Liver (tissue), 7 donors: ENCODE measurements at regions not wholly inside any gene's neighbourhood (a gene's known extent, or its start where the extent isn't known, plus 50 kb on each side); places are given as distances from the start of the nearest gene placed in this dataset.

Experiments
- DNase-seq: peaks from one replicate; pipeline ENCODE4 v3.0.0-alpha.2; 2017; ENCODE audit warnings: low spot score
- H3K27ac ChIP-seq, 2 donors: one replicate each; pipeline ENCODE4 v1.7.0; 2013; ENCODE audit warnings: inconsistent platforms in 2 of 2, low read length in 2 of 2, control low read depth in 1 of 2, low read depth in 1 of 2, mild to moderate bottlenecking in 1 of 2
- H3K27me3 ChIP-seq, 4 donors: one replicate each; pipeline versions ENCODE4 v1.6.1 to v1.7.0; 2013; ENCODE audit warnings: low read length in 3 of 4, inconsistent platforms in 1 of 4, mild to moderate bottlenecking in 1 of 4, moderate library complexity in 1 of 4; ENCODE audit not compliant: control insufficient read depth in 4 of 4, insufficient read depth in 4 of 4
- H3K36me3 ChIP-seq, 4 donors: one replicate each; pipeline versions ENCODE4 v1.6.1 to v1.7.0; 2013; ENCODE audit warnings: low read length in 3 of 4, mild to moderate bottlenecking in 3 of 4, low read depth in 1 of 4, moderate library complexity in 1 of 4; ENCODE audit not compliant: control insufficient read depth in 4 of 4, insufficient read depth in 3 of 4
- H3K4me1 ChIP-seq, 4 donors: one replicate each; pipeline versions ENCODE4 v1.6.1 to v1.7.0; 2013; ENCODE audit warnings: low read length in 3 of 4, mild to moderate bottlenecking in 3 of 4, moderate library complexity in 1 of 4; ENCODE audit not compliant: control insufficient read depth in 4 of 4, insufficient read depth in 4 of 4
- H3K4me3 ChIP-seq, 3 donors: one replicate each; pipeline versions ENCODE4 v1.6.1 to v1.7.0; 2013; ENCODE audit warnings: low read length in 3 of 3, control low read depth in 1 of 3, low read depth in 1 of 3, mild to moderate bottlenecking in 1 of 3
- H3K9ac ChIP-seq, 2 donors: one replicate each; pipeline ENCODE4 v1.7.0; 2013; ENCODE audit warnings: low read length in 2 of 2, mild to moderate bottlenecking in 2 of 2, moderate library complexity in 2 of 2, control low read depth in 1 of 2, low read depth in 1 of 2
- H3K9me3 ChIP-seq, 4 donors: one replicate each; pipeline versions ENCODE4 v1.6.1 to v1.7.0; 2013; ENCODE audit warnings: low read length in 3 of 4; ENCODE audit not compliant: control insufficient read depth in 4 of 4
- EGR1 ChIP-seq, 2 donors: IDR thresholded peaks; 2 replicates each; pipeline ENCODE4 v1.6.1; 2016 to 2018; ENCODE audit warnings: antibody characterized with exemption in 2 of 2, low read depth in 2 of 2
- FOXA2 ChIP-seq: IDR thresholded peaks from 2 replicates; pipeline ENCODE4 v1.6.1; 2016; ENCODE audit warnings: antibody characterized with exemption
- GABPA ChIP-seq, 2 donors: IDR thresholded peaks in 1 of 2; conservative IDR thresholded peaks in 1 of 2; 2 replicates each; pipeline ENCODE4 v1.6.1; 2016; ENCODE audit warnings: antibody characterized with exemption in 2 of 2, mild to moderate bottlenecking in 1 of 2, moderate library complexity in 1 of 2
- HNF4A ChIP-seq, 2 donors: conservative IDR thresholded peaks; 2 replicates each; pipeline ENCODE4 v1.6.1; 2016; ENCODE audit warnings: antibody characterized with exemption in 2 of 2, mild to moderate bottlenecking in 2 of 2
- HNF4G ChIP-seq: IDR thresholded peaks from 2 replicates; pipeline ENCODE4 v1.6.1; 2016; ENCODE audit warnings: antibody characterized with exemption
- JUND ChIP-seq, 2 donors: IDR thresholded peaks; 2 replicates each; pipeline ENCODE4 v1.6.1; 2016; ENCODE audit warnings: antibody characterized with exemption in 2 of 2
- NR2F2 ChIP-seq: IDR thresholded peaks from 2 replicates; pipeline ENCODE4 v1.6.1; 2016; ENCODE audit warnings: antibody characterized with exemption
- RAD21 ChIP-seq, 2 donors: IDR thresholded peaks; 2 replicates each; pipeline ENCODE4 v1.6.1; 2016; ENCODE audit warnings: antibody characterized with exemption in 2 of 2, mild to moderate bottlenecking in 2 of 2
- RXRA ChIP-seq, 2 donors: IDR thresholded peaks; 2 replicates each; pipeline ENCODE4 v1.6.1; 2017 to 2018; ENCODE audit warnings: antibody characterized with exemption in 2 of 2, mild to moderate bottlenecking in 1 of 2
- SP1 ChIP-seq: IDR thresholded peaks from 2 replicates; pipeline ENCODE4 v1.6.1; 2018; ENCODE audit warnings: antibody characterized with exemption, mild to moderate bottlenecking
- YY1 ChIP-seq: IDR thresholded peaks from 2 replicates; pipeline ENCODE4 v1.6.1; 2016; ENCODE audit warnings: antibody characterized with exemption, mild to moderate bottlenecking
- WGBS: extraction: QIAGEN DNeasy Blood & Tissue Kit; methylation state at CpG from one replicate; pipeline ENCODE4 v1.1.7; 2013; 5-methylcytosine and 5-hydroxymethylcytosine counted together
- TF ChIP-seq, protein P1 (sequence below): IDR thresholded peaks from 2 replicates; pipeline ENCODE4 v1.6.1; 2016; ENCODE audit warnings: antibody characterized with exemption, mild to moderate bottlenecking
- TF ChIP-seq, protein P2 (sequence below): IDR thresholded peaks from 2 replicates; pipeline ENCODE4 v1.6.1; 2016; ENCODE audit warnings: antibody characterized with exemption
- TF ChIP-seq, protein P3 (sequence below): IDR thresholded peaks from 2 replicates; pipeline ENCODE4 v1.6.1; 2016; ENCODE audit warnings: antibody characterized with exemption
- donor health status: healthy.
- donor health status: healthy.
- donor health status: healthy.
- donor health status: healthy.

- TF ChIP-seq, protein P1, sequence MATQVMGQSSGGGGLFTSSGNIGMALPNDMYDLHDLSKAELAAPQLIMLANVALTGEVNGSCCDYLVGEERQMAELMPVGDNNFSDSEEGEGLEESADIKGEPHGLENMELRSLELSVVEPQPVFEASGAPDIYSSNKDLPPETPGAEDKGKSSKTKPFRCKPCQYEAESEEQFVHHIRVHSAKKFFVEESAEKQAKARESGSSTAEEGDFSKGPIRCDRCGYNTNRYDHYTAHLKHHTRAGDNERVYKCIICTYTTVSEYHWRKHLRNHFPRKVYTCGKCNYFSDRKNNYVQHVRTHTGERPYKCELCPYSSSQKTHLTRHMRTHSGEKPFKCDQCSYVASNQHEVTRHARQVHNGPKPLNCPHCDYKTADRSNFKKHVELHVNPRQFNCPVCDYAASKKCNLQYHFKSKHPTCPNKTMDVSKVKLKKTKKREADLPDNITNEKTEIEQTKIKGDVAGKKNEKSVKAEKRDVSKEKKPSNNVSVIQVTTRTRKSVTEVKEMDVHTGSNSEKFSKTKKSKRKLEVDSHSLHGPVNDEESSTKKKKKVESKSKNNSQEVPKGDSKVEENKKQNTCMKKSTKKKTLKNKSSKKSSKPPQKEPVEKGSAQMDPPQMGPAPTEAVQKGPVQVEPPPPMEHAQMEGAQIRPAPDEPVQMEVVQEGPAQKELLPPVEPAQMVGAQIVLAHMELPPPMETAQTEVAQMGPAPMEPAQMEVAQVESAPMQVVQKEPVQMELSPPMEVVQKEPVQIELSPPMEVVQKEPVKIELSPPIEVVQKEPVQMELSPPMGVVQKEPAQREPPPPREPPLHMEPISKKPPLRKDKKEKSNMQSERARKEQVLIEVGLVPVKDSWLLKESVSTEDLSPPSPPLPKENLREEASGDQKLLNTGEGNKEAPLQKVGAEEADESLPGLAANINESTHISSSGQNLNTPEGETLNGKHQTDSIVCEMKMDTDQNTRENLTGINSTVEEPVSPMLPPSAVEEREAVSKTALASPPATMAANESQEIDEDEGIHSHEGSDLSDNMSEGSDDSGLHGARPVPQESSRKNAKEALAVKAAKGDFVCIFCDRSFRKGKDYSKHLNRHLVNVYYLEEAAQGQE: no peak
- TF ChIP-seq HNF4G (no peak), YY1 (no peak), EGR1 (IDR thresholded peaks at IDR 0.05; ENCODE audit: low read depth in 2 of 2) (no peak), RXRA (IDR thresholded peaks at IDR 0.05) (no peak), JUND (IDR thresholded peaks at IDR 0.05) (no peak), NR2F2 (no peak)
Observed at GRCh38 chr3:72355168-72355567, 493.1 kb downstream of the SHQ1 start (continued).

DNA sequence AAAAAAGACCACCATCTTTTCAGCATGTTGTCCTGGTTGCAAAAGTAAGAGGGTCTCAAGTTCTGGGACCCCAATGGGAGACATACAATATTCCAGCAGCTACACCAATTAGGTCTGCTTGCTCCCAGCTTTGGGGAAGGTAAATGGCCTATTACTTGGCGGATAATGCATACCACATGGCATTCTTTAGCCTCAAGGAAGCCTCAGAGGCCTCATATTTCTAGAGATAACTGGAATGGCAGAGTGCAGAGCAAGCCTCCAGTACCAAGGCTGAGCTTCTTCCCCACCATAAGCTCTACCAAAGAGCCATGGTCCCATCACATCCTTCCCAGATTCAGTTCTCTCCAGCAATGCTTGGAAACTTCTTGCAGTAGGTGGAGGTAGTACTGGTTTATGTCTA lies 493.8 kb downstream of the SHQ1 start:
- no peak overlapping the region for H3K27ac ChIP-seq
- no peak overlapping the region for H3K4me3 ChIP-seq
- no peak overlapping the region for H3K9ac ChIP-seq
- H3K9me3 ChIP-seq: no peaks in the 10 kb centered on the region
- no peak for DNase-seq
- peaks cover 0 to 3% (median 0%) of the 10 kb centered on the region in 4 donors for H3K4me1 ChIP-seq
- no peaks in the 10 kb centered on the region for H3K27me3 ChIP-seq
- TF ChIP-seq, protein P2, sequence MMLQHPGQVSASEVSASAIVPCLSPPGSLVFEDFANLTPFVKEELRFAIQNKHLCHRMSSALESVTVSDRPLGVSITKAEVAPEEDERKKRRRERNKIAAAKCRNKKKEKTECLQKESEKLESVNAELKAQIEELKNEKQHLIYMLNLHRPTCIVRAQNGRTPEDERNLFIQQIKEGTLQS: no peak
- TF ChIP-seq RXRA (IDR thresholded peaks at IDR 0.05) (no peak), SP1 (no peak), RAD21 (IDR thresholded peaks at IDR 0.05) (no peak), EGR1 (IDR thresholded peaks at IDR 0.05; ENCODE audit: low read depth in 2 of 2) (no peak), YY1 (no peak), JUND (IDR thresholded peaks at IDR 0.05) (no peak), GABPA (IDR thresholded peaks at IDR 0.05 in 1 of 2, conservative IDR thresholded peaks at IDR 0.05 in 1 of 2) (no peak)
- TF ChIP-seq, protein P3, sequence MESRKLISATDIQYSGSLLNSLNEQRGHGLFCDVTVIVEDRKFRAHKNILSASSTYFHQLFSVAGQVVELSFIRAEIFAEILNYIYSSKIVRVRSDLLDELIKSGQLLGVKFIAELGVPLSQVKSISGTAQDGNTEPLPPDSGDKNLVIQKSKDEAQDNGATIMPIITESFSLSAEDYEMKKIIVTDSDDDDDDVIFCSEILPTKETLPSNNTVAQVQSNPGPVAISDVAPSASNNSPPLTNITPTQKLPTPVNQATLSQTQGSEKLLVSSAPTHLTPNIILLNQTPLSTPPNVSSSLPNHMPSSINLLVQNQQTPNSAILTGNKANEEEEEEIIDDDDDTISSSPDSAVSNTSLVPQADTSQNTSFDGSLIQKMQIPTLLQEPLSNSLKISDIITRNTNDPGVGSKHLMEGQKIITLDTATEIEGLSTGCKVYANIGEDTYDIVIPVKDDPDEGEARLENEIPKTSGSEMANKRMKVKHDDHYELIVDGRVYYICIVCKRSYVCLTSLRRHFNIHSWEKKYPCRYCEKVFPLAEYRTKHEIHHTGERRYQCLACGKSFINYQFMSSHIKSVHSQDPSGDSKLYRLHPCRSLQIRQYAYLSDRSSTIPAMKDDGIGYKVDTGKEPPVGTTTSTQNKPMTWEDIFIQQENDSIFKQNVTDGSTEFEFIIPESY: no peak
- 100% methylated on average over 1 of the region's 1 CpG for WGBS
- no peaks in the 10 kb centered on the region for H3K36me3 ChIP-seq

GRCh38 chr3:72353236-72354128 lies 494.8 kb downstream of the SHQ1 start:
- Histone ChIP-seq H3K27ac (no peak overlapping the region), H3K4me3 (no peak overlapping the region), H3K4me1 (peaks cover 0 to 3% (median 0%) of the 10 kb centered on the region in 4 donors), H3K9me3 (no peaks in the 10 kb centered on the region), H3K36me3 (no peaks in the 10 kb centered on the region), H3K9ac (no peak overlapping the region), H3K27me3 (no peaks in the 10 kb centered on the region)
- no peak for TF ChIP-seq RXRA (IDR thresholded peaks at IDR 0.05)
- no peak for TF ChIP-seq HNF4G
- no peak for TF ChIP-seq NR2F2
- TF ChIP-seq JUND (IDR thresholded peaks at IDR 0.05): no peak
- no peak for TF ChIP-seq HNF4A (conservative IDR thresholded peaks at IDR 0.05)
- no peak for TF ChIP-seq SP1
- no peak for TF ChIP-seq FOXA2
- TF ChIP-seq, protein P3: no peak
- DNase-seq: no peak
- WGBS: 86% methylated on average over 18 of the region's 18 CpGs
